ENCODE measurements at regions not wholly inside any gene's neighbourhood (a gene's known extent, or its start where the extent isn't known, plus 50 kb on each side); places are given as distances from the start of the nearest gene placed in this dataset.

- no peaks in the 10 kb centered on the region for H3K27me3 Mint-ChIP-seq
- H3K36me3 Mint-ChIP-seq (ENCODE audit: low read depth), result no peaks in the 10 kb centered on the region
- no peak overlapping the region for H3K27ac Mint-ChIP-seq
- ChIA-PET CTCF (no interaction called here), POLR2A (no interaction called here)
- no peak overlapping the region for H3K4me3 Mint-ChIP-seq
- Histone ChIP-seq H3K36me3 (ENCODE audit: insufficient read depth, low read length) (no peaks in the 10 kb centered on the region), H3K4me1 (ENCODE audit: insufficient read depth, low read length) (no peaks in the 10 kb centered on the region), H3K4me3 (ENCODE audit: low read length) (no peak overlapping the region), H3K27me3 (ENCODE audit: control insufficient read depth in 1 of 2, insufficient read depth in 2 of 2, low read length in 2 of 2) (no peaks in the 10 kb centered on the region), H3K9me3 (ENCODE audit: control insufficient read depth in 1 of 2, insufficient read depth in 1 of 2, low read length in 2 of 2) (peaks cover 0 to 20% of the 10 kb centered on the region in 2 experiments), H3K27ac (ENCODE audit: low read depth in 1 of 2, low read length in 2 of 2) (no peak overlapping the region)
- TF ChIP-seq CTCF (IDR thresholded peaks at IDR 0.05), result no peak
- no peak for DNase-seq
- no peak for ATAC-seq (ENCODE audit: poor library complexity)
- intact Hi-C loops (cut with DNase I, micrococcal nuclease), result no loop called here
- peaks cover 8% of the 10 kb centered on the region for H3K9me3 Mint-ChIP-seq
- no peaks in the 10 kb centered on the region for H3K4me1 Mint-ChIP-seq (ENCODE audit: low read depth)
Observed at GRCh38 chr10:54906940-54907339, 105.9 kb upstream of the PCDH15 start.

GRCh38 chr10:54905578-54906192 is 104.7 kb upstream of the PCDH15 start:
- TF ChIP-seq CTCF (IDR thresholded peaks at IDR 0.05), result no peak
- no peak overlapping the region for H3K27ac ChIP-seq (ENCODE audit: low read depth in 1 of 2, low read length in 2 of 2)
- intact Hi-C loops (cut with DNase I, micrococcal nuclease), result no loop called here
- Mint-ChIP-seq H3K27me3 (no peaks in the 10 kb centered on the region), H3K4me1 (ENCODE audit: low read depth) (no peaks in the 10 kb centered on the region), H3K9me3 (peaks cover 8% of the 10 kb centered on the region), H3K36me3 (ENCODE audit: low read depth) (no peaks in the 10 kb centered on the region), H3K27ac (no peak overlapping the region), H3K4me3 (no peak overlapping the region)
- ChIA-PET CTCF (no interaction called here), POLR2A (no interaction called here)
- H3K4me3 ChIP-seq (ENCODE audit: low read length), result no peak overlapping the region
- H3K9me3 ChIP-seq (ENCODE audit: control insufficient read depth in 1 of 2, insufficient read depth in 1 of 2, low read length in 2 of 2), result peaks cover 0 to 20% of the 10 kb centered on the region in 2 experiments
- no peaks in the 10 kb centered on the region for H3K4me1 ChIP-seq (ENCODE audit: insufficient read depth, low read length)
- no peaks in the 10 kb centered on the region for H3K36me3 ChIP-seq (ENCODE audit: insufficient read depth, low read length)
- ATAC-seq (ENCODE audit: poor library complexity), result no peak
- no peak for DNase-seq
- H3K27me3 ChIP-seq (ENCODE audit: control insufficient read depth in 1 of 2, insufficient read depth in 2 of 2, low read length in 2 of 2), result no peaks in the 10 kb centered on the region

DNA sequence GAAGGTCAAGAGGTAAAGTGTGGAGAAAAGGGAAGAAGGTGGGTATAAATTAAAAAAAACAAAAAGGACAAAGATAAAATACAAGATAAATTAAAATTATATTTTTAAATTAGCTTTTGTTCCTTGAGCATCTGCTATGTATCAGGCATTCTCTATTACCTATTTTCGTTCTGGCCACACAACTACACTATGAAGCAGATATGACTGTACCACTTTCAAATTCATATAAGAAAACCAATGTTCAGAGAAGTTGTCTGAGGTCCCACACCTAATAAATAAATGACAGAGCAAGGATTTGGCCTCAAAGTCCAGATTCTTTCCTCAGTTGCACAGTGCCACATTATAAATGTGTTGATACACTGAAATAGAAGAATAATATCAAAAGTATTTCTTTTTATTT is 103.8 kb upstream of the PCDH15 start:
- no peak for TF ChIP-seq CTCF (IDR thresholded peaks at IDR 0.05)
- Mint-ChIP-seq H3K4me1 (ENCODE audit: low read depth) (no peaks in the 10 kb centered on the region), H3K27ac (no peak overlapping the region), H3K4me3 (no peak overlapping the region), H3K9me3 (peaks cover 8% of the 10 kb centered on the region), H3K36me3 (ENCODE audit: low read depth) (no peaks in the 10 kb centered on the region), H3K27me3 (no peaks in the 10 kb centered on the region)
- ATAC-seq (ENCODE audit: poor library complexity), result no peak
- ChIA-PET POLR2A (no interaction called here), CTCF (no interaction called here)
- Histone ChIP-seq H3K27me3 (ENCODE audit: control insufficient read depth in 1 of 2, insufficient read depth in 2 of 2, low read length in 2 of 2) (no peaks in the 10 kb centered on the region), H3K4me1 (ENCODE audit: insufficient read depth, low read length) (no peaks in the 10 kb centered on the region), H3K36me3 (ENCODE audit: insufficient read depth, low read length) (no peaks in the 10 kb centered on the region), H3K27ac (ENCODE audit: low read depth in 1 of 2, low read length in 2 of 2) (no peak overlapping the region), H3K4me3 (ENCODE audit: low read length) (no peak overlapping the region), H3K9me3 (ENCODE audit: control insufficient read depth in 1 of 2, insufficient read depth in 1 of 2, low read length in 2 of 2) (peaks cover 0 to 17% of the 10 kb centered on the region in 2 experiments)
- no peak for DNase-seq
- intact Hi-C loops (cut with DNase I, micrococcal nuclease), result no loop called here
